GM12878 (cell line): ENCODE measurements at regions not wholly inside any gene's neighbourhood (a gene's known extent, or its start where the extent isn't known, plus 50 kb on each side); places are given as distances from the start of the nearest gene placed in this dataset.

Source experiments
- ATAC-seq: fragments of 200-7000 bp; cut with Tn5 transposase; 3 replicates; pipeline ENCODE4 v1.9.1; 2020; ENCODE audit warnings: mild to moderate bottlenecking, moderate library complexity
- BruUV-seq: library from RNA; stranded (reverse); fragments of 400-500 nt; replicated peaks from 2 replicates; lab custom pipeline; 2021; lab: Mats Ljungman, UMichigan
- CTCF ChIA-PET: fragments of 300-600 bp; sonication (Branson Sonifier 250); formaldehyde crosslinking; extraction: SDS; loops from one replicate; lab custom pipeline; 2021; ENCODE audit warnings: inconsistent platforms; lab: Yijun Ruan, JAX
- POLR2A ChIA-PET: fragments of 350-600 bp; formaldehyde crosslinking; extraction: SDS; loops from one replicate; lab custom pipeline; 2021; ENCODE audit warnings: inconsistent platforms; lab: Charles Lee
- RAD21 ChIA-PET: fragments of 300-600 bp; sonication (Branson Sonifier 250); formaldehyde crosslinking; loops from one replicate; lab custom pipeline; 2023; ENCODE audit warnings: antibody characterized with exemption; ENCODE audit not compliant: unreplicated experiment; lab: Charles Lee
- SMC1A ChIA-PET: fragments of 300-600 bp; sonication (Branson Sonifier 250); formaldehyde crosslinking; loops from one replicate; lab custom pipeline; 2023; ENCODE audit not compliant: unreplicated experiment, uncharacterized antibody; lab: Charles Lee
- DNase-seq: peaks from one replicate; pipeline ENCODE4 v3.0.0-alpha.2; 2011; ENCODE audit warnings: low read depth, low spot score
- FAIRE-seq: peaks from 3 replicates; lab custom pipeline; 2011; peaks lifted over from hg19 to GRCh38; lab: Jason Lieb, UNC
- H2AFZ ChIP-seq: 2 replicates; pipeline ENCODE4 v1.6.0; 2011; ENCODE audit warnings: low read depth, low read length, control low read depth; ENCODE audit not compliant: control insufficient read depth
- H3K27ac ChIP-seq: 2 replicates; pipeline ENCODE4 v1.5.1; 2011; ENCODE audit warnings: control low read depth; ENCODE audit not compliant: control insufficient read depth, insufficient read depth
- H3K27me3 ChIP-seq, 2 experiments: replicated peaks in 1 of 2; 2 replicates each; pipeline versions ENCODE4 v1.6.0 to v1.6.1; 2011; ENCODE audit warnings: low read length in 1 of 2; ENCODE audit not compliant: control insufficient read depth in 2 of 2, insufficient read depth in 2 of 2
- H3K36me3 ChIP-seq, 2 experiments: 2 replicates each; pipeline ENCODE4 v1.5.1; 2011; ENCODE audit warnings: low read length in 1 of 2; ENCODE audit not compliant: control insufficient read depth in 2 of 2, insufficient read depth in 2 of 2
- H3K4me1 ChIP-seq: 2 replicates; pipeline ENCODE4 v1.6.1; 2011; ENCODE audit warnings: mild to moderate bottlenecking, low read length, moderate library complexity, mixed read lengths; ENCODE audit not compliant: control insufficient read depth, insufficient read depth
- H3K4me2 ChIP-seq: 2 replicates; pipeline ENCODE4 v1.6.0; 2011; ENCODE audit warnings: control low read depth; ENCODE audit not compliant: control insufficient read depth, insufficient read depth
- H3K4me3 ChIP-seq: fragments of 200-600 bp; sonication (generic); 2 replicates; pipeline ENCODE4 v1.5.1; 2016
- H3K79me2 ChIP-seq: 2 replicates; pipeline ENCODE4 v1.6.0; 2011; ENCODE audit warnings: low read length; ENCODE audit not compliant: control insufficient read depth, insufficient read depth
- H3K9ac ChIP-seq: 2 replicates; pipeline ENCODE4 v1.8.0; 2011; ENCODE audit warnings: low read length, control low read depth, mixed read lengths; ENCODE audit not compliant: control insufficient read depth, insufficient read depth
- H3K9me3 ChIP-seq: replicated peaks from 3 replicates; pipeline ENCODE4 v1.5.1; 2011; ENCODE audit warnings: mild to moderate bottlenecking, low read length; ENCODE audit not compliant: control insufficient read depth, insufficient read depth
- H4K20me1 ChIP-seq: 2 replicates; pipeline ENCODE4 v1.6.0; 2011; ENCODE audit not compliant: control insufficient read depth, insufficient read depth
- CBFB ChIP-seq: IDR thresholded peaks from 2 replicates; pipeline ENCODE4 v1.6.1; 2016; ENCODE audit warnings: antibody characterized with exemption, low read depth
- CEBPZ ChIP-seq: fragments of 150-350 bp; IDR thresholded peaks from 2 replicates; pipeline ENCODE4 v1.6.1; 2016; ENCODE audit warnings: low read depth, low read length
- FOS ChIP-seq: IDR thresholded peaks from 3 replicates; pipeline ENCODE4 v1.6.1; 2011; ENCODE audit warnings: borderline replicate concordance; ENCODE audit not compliant: insufficient read length; ENCODE audit errors: extremely low read depth
- HCFC1 ChIP-seq: fragments of 150-350 bp; IDR thresholded peaks from 2 replicates; pipeline ENCODE4 v1.6.1; 2014; ENCODE audit warnings: low read length
- HDGF ChIP-seq: fragments of 450-650 bp; IDR thresholded peaks from 2 replicates; pipeline ENCODE4 v1.6.1; 2016; ENCODE audit warnings: antibody characterized with exemption
- JUNB ChIP-seq: IDR thresholded peaks from 2 replicates; pipeline ENCODE4 v1.6.1; 2016; ENCODE audit warnings: antibody characterized with exemption, mild to moderate bottlenecking
- KAT2A ChIP-seq: conservative IDR thresholded peaks from 2 replicates; pipeline ENCODE4 v1.6.1; 2011; ENCODE audit warnings: low read depth, low read length; ENCODE audit not compliant: control insufficient read depth
- MEF2B ChIP-seq: fragments of 450-650 bp; IDR thresholded peaks from 2 replicates; pipeline ENCODE4 v1.6.1; 2018; ENCODE audit warnings: mild to moderate bottlenecking, moderate library complexity; ENCODE audit not compliant: partially characterized antibody, poor library complexity, severe bottlenecking
- NBN ChIP-seq: fragments of 450-650 bp; IDR thresholded peaks from 2 replicates; pipeline ENCODE4 v1.6.1; 2016
- NR2F1 ChIP-seq: fragments of 450-650 bp; conservative IDR thresholded peaks from 2 replicates; pipeline ENCODE4 v1.6.1; 2017; ENCODE audit warnings: mild to moderate bottlenecking
- RUNX3 ChIP-seq: IDR thresholded peaks from 2 replicates; pipeline ENCODE4 v1.6.1; 2012; ENCODE audit warnings: low read length, inconsistent platforms
- SMAD1 ChIP-seq: fragments of 450-650 bp; IDR thresholded peaks from 2 replicates; pipeline ENCODE4 v1.6.1; 2018; ENCODE audit warnings: mild to moderate bottlenecking, low read depth; ENCODE audit not compliant: partially characterized antibody
- TARDBP ChIP-seq: IDR thresholded peaks from 2 replicates; pipeline ENCODE4 v1.6.1; 2016; ENCODE audit warnings: borderline replicate concordance
- ZNF687 ChIP-seq: fragments of 450-650 bp; IDR thresholded peaks from 2 replicates; pipeline ENCODE4 v1.6.1; 2017; ENCODE audit warnings: mild to moderate bottlenecking, moderate library complexity
- WGBS: methylation state at CpG from one replicate; pipeline ENCODE4 v1.1.6; 2016; ENCODE audit warnings: low lambda C conversion rate; ENCODE audit not compliant: insufficient replicate concordance, insufficient coverage; ENCODE audit errors: missing lambda C conversion rate; 5-methylcytosine and 5-hydroxymethylcytosine counted together
- in situ Hi-C: fragments of 300-500 bp; cut with MboI; formaldehyde crosslinking; loops from 9 replicates; pipeline ENCODE4 v1.14.3; 2018; ENCODE audit warnings: mixed read lengths
- intact Hi-C: fragments of 100-400 bp; cut with micrococcal nuclease; formaldehyde crosslinking; loops from one replicate; pipeline ENCODE4 v1.14.2; 2022; ENCODE audit not compliant: unreplicated experiment

- Histone ChIP-seq H3K9me3 (no peaks in the 10 kb centered on the region), H3K9ac (no peak overlapping the region), H2AFZ (no peak overlapping the region), H3K79me2 (no peaks in the 10 kb centered on the region), H3K4me1 (no peaks in the 10 kb centered on the region), H3K27ac (no peak overlapping the region), H3K4me2 (no peak overlapping the region), H3K36me3 (no peaks in the 10 kb centered on the region), H4K20me1 (no peaks in the 10 kb centered on the region), H3K4me3 (no peak overlapping the region), H3K27me3 (no peaks in the 10 kb centered on the region)
- TF ChIP-seq HCFC1 (no peak), CEBPZ (no peak), NR2F1 (no peak), RUNX3 (no peak), KAT2A (no peak)
- BruUV-seq: no TSS peak
- no peak for DNase-seq
- RAD21 ChIA-PET: no interaction called here
- intact Hi-C loops: no loop called here
- ATAC-seq: no peak
- SMC1A ChIA-PET: no interaction called here
- FAIRE-seq: no peak
- POLR2A ChIA-PET: no interaction called here
- in situ Hi-C loops: no loop called here
- WGBS: 0% methylated on average over 1 of the region's 1 CpG
- CTCF ChIA-PET: no interaction called here
These were observed 1382.2 kb upstream of the MIR17HG start for GRCh38 chr13:89965252-89965651.

GRCh38 chr13:89966524-89966923 lies 1381.0 kb upstream of the MIR17HG start:
- H3K4me1 ChIP-seq: no peaks in the 10 kb centered on the region
- no peak overlapping the region for H2AFZ ChIP-seq
- no peaks in the 10 kb centered on the region for H4K20me1 ChIP-seq
- in situ Hi-C loops: no loop called here
- H3K36me3 ChIP-seq: no peaks in the 10 kb centered on the region
- ATAC-seq: no peak
- H3K9ac ChIP-seq: no peak overlapping the region
- WGBS: 0% methylated on average over 5 of the region's 5 CpGs
- no peak overlapping the region for H3K27ac ChIP-seq
- H3K4me2 ChIP-seq: no peak overlapping the region
- DNase-seq: no peak
- ChIA-PET RAD21 (no interaction called here), POLR2A (no interaction called here), SMC1A (no interaction called here), CTCF (no interaction called here)
- H3K4me3 ChIP-seq: no peak overlapping the region
- H3K27me3 ChIP-seq: no peaks in the 10 kb centered on the region
- intact Hi-C loops: no loop called here
- BruUV-seq: no TSS peak
- FAIRE-seq: no peak
- no peaks in the 10 kb centered on the region for H3K79me2 ChIP-seq
- H3K9me3 ChIP-seq: no peaks in the 10 kb centered on the region
- TF ChIP-seq JUNB (no peak), TARDBP (no peak), MEF2B (no peak), NBN (no peak), SMAD1 (no peak), ZNF687 (no peak), CBFB (no peak), HDGF (no peak), FOS (no peak)
